ENCODE measurements at regions not wholly inside any gene's neighbourhood (a gene's known extent, or its start where the extent isn't known, plus 50 kb on each side); places are given as distances from the start of the nearest gene placed in this dataset.

DNA sequence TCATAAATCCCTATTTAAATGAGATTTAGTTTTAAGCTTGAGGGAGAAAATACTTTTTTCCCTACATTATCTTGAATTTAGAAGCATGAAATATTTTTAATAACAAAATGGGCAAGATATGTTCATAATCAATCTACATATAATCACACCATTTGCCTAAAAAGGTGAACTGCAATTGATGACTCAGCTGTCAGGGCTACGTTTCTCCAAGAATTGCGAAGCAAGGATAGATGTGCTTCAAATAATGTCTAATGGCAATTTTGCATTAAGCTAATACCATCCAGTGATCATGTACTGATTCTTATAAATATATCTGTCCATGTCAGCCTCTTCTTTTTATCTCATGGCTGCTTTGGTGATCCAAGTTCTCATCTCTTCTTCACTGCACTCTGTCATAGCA lies 404.4 kb downstream of the MAN2A1 start:
- Histone ChIP-seq H3K27me3 (ENCODE audit: control insufficient read depth, insufficient read depth, low read length) (no peaks in the 10 kb centered on the region), H3K9me3 (ENCODE audit: control insufficient read depth, insufficient read depth, low read depth, low read length) (no peaks in the 10 kb centered on the region), H3K27ac (ENCODE audit: low read length) (no peak overlapping the region), H3K36me3 (ENCODE audit: control insufficient read depth, insufficient read depth, low read length) (no peaks in the 10 kb centered on the region), H3K4me3 (ENCODE audit: low read depth in 2 of 2, low read length in 2 of 2) (no peak overlapping the region), H3K4me1 (ENCODE audit: control insufficient read depth, insufficient read depth, low read length) (no peaks in the 10 kb centered on the region)
- CTCF ChIA-PET = no interaction called here
- BruUV-seq (replicated peaks) = no TSS peak
- in situ Hi-C loops (cut with HindIII; ENCODE audit: low pct_unique_long_range_greater_than_20kb, low sequenced_read_pairs) (no loop called here), intact Hi-C loops (cut with micrococcal nuclease; ENCODE audit: unreplicated experiment) (no loop called here)
- no peak for DNase-seq (ENCODE audit: low read depth, low spot score)
- TF ChIP-seq TCF7L2 (IDR thresholded peaks at IDR 0.05; ENCODE audit: low read depth, low read length) = no peak
- TF ChIP-seq, protein P1, sequence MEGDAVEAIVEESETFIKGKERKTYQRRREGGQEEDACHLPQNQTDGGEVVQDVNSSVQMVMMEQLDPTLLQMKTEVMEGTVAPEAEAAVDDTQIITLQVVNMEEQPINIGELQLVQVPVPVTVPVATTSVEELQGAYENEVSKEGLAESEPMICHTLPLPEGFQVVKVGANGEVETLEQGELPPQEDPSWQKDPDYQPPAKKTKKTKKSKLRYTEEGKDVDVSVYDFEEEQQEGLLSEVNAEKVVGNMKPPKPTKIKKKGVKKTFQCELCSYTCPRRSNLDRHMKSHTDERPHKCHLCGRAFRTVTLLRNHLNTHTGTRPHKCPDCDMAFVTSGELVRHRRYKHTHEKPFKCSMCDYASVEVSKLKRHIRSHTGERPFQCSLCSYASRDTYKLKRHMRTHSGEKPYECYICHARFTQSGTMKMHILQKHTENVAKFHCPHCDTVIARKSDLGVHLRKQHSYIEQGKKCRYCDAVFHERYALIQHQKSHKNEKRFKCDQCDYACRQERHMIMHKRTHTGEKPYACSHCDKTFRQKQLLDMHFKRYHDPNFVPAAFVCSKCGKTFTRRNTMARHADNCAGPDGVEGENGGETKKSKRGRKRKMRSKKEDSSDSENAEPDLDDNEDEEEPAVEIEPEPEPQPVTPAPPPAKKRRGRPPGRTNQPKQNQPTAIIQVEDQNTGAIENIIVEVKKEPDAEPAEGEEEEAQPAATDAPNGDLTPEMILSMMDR (IDR thresholded peaks at IDR 0.05) = no peak
- no peak for TF ChIP-seq SIN3A (IDR thresholded peaks at IDR 0.05; ENCODE audit: borderline replicate concordance, insufficient read depth, low read depth, low read length)
- TF ChIP-seq, protein P2, sequence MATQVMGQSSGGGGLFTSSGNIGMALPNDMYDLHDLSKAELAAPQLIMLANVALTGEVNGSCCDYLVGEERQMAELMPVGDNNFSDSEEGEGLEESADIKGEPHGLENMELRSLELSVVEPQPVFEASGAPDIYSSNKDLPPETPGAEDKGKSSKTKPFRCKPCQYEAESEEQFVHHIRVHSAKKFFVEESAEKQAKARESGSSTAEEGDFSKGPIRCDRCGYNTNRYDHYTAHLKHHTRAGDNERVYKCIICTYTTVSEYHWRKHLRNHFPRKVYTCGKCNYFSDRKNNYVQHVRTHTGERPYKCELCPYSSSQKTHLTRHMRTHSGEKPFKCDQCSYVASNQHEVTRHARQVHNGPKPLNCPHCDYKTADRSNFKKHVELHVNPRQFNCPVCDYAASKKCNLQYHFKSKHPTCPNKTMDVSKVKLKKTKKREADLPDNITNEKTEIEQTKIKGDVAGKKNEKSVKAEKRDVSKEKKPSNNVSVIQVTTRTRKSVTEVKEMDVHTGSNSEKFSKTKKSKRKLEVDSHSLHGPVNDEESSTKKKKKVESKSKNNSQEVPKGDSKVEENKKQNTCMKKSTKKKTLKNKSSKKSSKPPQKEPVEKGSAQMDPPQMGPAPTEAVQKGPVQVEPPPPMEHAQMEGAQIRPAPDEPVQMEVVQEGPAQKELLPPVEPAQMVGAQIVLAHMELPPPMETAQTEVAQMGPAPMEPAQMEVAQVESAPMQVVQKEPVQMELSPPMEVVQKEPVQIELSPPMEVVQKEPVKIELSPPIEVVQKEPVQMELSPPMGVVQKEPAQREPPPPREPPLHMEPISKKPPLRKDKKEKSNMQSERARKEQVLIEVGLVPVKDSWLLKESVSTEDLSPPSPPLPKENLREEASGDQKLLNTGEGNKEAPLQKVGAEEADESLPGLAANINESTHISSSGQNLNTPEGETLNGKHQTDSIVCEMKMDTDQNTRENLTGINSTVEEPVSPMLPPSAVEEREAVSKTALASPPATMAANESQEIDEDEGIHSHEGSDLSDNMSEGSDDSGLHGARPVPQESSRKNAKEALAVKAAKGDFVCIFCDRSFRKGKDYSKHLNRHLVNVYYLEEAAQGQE (IDR thresholded peaks at IDR 0.05; ENCODE audit: insufficient read depth in 1 of 2, low read depth in 2 of 2, low read length in 1 of 2) = no peak
- no peak for TF ChIP-seq POLR2AphosphoS5 (IDR thresholded peaks at IDR 0.05; ENCODE audit: low read depth, low read length)
- ATAC-seq = no peak
- POLR2A ChIA-PET = interaction anchor here (0.6 kb wide), 1 partner anchor 404 kb away, joined by 5 read pairs; the partner anchor contains the start of gene MAN2A1

DNA sequence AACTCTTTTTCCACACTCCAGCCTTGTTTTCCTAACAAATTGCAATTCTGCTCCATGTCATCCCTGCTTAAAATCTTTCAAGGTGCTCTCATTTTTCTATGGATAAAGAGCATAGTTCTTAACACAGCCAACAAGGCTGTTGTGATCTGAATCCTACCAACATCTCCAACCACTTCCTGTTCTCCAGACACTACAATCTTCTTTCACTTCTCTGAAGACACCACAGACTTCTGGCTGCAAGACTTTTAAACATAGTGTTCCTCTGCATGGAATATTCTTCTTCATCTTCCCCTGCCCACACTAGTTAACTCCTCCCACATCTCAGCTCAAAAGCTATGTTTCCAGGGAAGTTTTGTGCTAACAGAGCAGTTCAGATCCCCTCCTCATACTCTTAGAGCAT lies 404.8 kb downstream of the MAN2A1 start:
- ChIA-PET CTCF (no interaction called here), POLR2A (no interaction called here)
- TF ChIP-seq, protein P2 (IDR thresholded peaks at IDR 0.05; ENCODE audit: insufficient read depth in 1 of 2, low read depth in 2 of 2, low read length in 1 of 2) = no peak
- TF ChIP-seq, protein P1 (IDR thresholded peaks at IDR 0.05) = no peak
- TF ChIP-seq POLR2AphosphoS5 (IDR thresholded peaks at IDR 0.05; ENCODE audit: low read depth, low read length) (no peak), TCF7L2 (IDR thresholded peaks at IDR 0.05; ENCODE audit: low read depth, low read length) (no peak), SIN3A (IDR thresholded peaks at IDR 0.05; ENCODE audit: borderline replicate concordance, insufficient read depth, low read depth, low read length) (no peak)
- BruUV-seq (replicated peaks) = no TSS peak
- ATAC-seq (no peak), DNase-seq (ENCODE audit: low read depth, low spot score) (no peak)
- Histone ChIP-seq H3K36me3 (ENCODE audit: control insufficient read depth, insufficient read depth, low read length) (no peaks in the 10 kb centered on the region), H3K4me3 (ENCODE audit: low read depth in 2 of 2, low read length in 2 of 2) (no peak overlapping the region), H3K9me3 (ENCODE audit: control insufficient read depth, insufficient read depth, low read depth, low read length) (no peaks in the 10 kb centered on the region), H3K27ac (ENCODE audit: low read length) (no peak overlapping the region), H3K27me3 (ENCODE audit: control insufficient read depth, insufficient read depth, low read length) (no peaks in the 10 kb centered on the region), H3K4me1 (ENCODE audit: control insufficient read depth, insufficient read depth, low read length) (no peaks in the 10 kb centered on the region)
- intact Hi-C loops (cut with micrococcal nuclease; ENCODE audit: unreplicated experiment) (no loop called here), in situ Hi-C loops (cut with HindIII; ENCODE audit: low pct_unique_long_range_greater_than_20kb, low sequenced_read_pairs) (no loop called here)

Measured in Panc1 (cell line).